SK-N-SH treated with all-trans-retinoic acid at 6 μM for 48 hours (cell line): ENCODE measurements at regions not wholly inside any gene's neighbourhood (a gene's known extent, or its start where the extent isn't known, plus 50 kb on each side); places are given as distances from the start of the nearest gene placed in this dataset.

Experiments
- ISL1 ChIP-seq: fragments of 250-450 bp; sonication (Bioruptor Pico); IDR thresholded peaks from 2 replicates; pipeline ENCODE4 v2.1.2; 2022; ENCODE audit warnings: mild to moderate bottlenecking, moderate library complexity
- RARB ChIP-seq: fragments of 250-450 bp; sonication (Bioruptor Pico); IDR thresholded peaks from 2 replicates; pipeline ENCODE4 v1.8.0; 2021; ENCODE audit warnings: mild to moderate bottlenecking, moderate library complexity
- TCF4 ChIP-seq: fragments of 250-450 bp; sonication (Bioruptor Pico); IDR thresholded peaks from 2 replicates; pipeline ENCODE4 v1.8.0; 2021; ENCODE audit warnings: mild to moderate bottlenecking, moderate library complexity, borderline replicate concordance
- TOX ChIP-seq: fragments of 250-450 bp; sonication (Bioruptor Pico); IDR thresholded peaks from 2 replicates; pipeline ENCODE4 v1.8.0; 2021; ENCODE audit warnings: mild to moderate bottlenecking, moderate library complexity, borderline replicate concordance
- ZC3H10 ChIP-seq: fragments of 250-450 bp; sonication (Bioruptor Pico); IDR thresholded peaks from 2 replicates; pipeline ENCODE4 v1.5.1; 2021; ENCODE audit warnings: mild to moderate bottlenecking, moderate library complexity
- ZFP3 ChIP-seq: fragments of 250-450 bp; sonication (Bioruptor Pico); IDR thresholded peaks from 2 replicates; pipeline ENCODE4 v1.5.0; 2020; ENCODE audit warnings: mild to moderate bottlenecking, moderate library complexity
- ZFP30 ChIP-seq: fragments of 450-650 bp; formaldehyde crosslinking; IDR thresholded peaks from 2 replicates; pipeline ENCODE4 v1.5.0; 2022; ENCODE audit warnings: mild to moderate bottlenecking, moderate library complexity
- ZNF70 ChIP-seq: fragments of 450-650 bp; formaldehyde crosslinking; IDR thresholded peaks from 2 replicates; pipeline ENCODE4 v1.5.0; 2020; ENCODE audit warnings: mild to moderate bottlenecking, moderate library complexity
- TF ChIP-seq, protein P1 (sequence below): fragments of 250-450 bp; sonication (Bioruptor Pico); IDR thresholded peaks from 2 replicates; pipeline ENCODE4 v1.5.1; 2021; ENCODE audit warnings: mild to moderate bottlenecking, moderate library complexity
- TF ChIP-seq, protein P2 (sequence below): fragments of 250-450 bp; sonication (Bioruptor Pico); IDR thresholded peaks from 2 replicates; pipeline ENCODE4 v1.8.0; 2020; ENCODE audit warnings: mild to moderate bottlenecking, moderate library complexity, borderline replicate concordance
- TF ChIP-seq, protein P3 (sequence below): fragments of 250-450 bp; sonication (Bioruptor Pico); IDR thresholded peaks from 2 replicates; pipeline ENCODE4 v1.5.1; 2020; ENCODE audit warnings: low read depth, mild to moderate bottlenecking, moderate library complexity
- TF ChIP-seq, protein P4 (sequence below): fragments of 250-450 bp; sonication (Bioruptor Pico); IDR thresholded peaks from 2 replicates; pipeline ENCODE4 v1.8.0; 2021; ENCODE audit warnings: low read depth, mild to moderate bottlenecking, moderate library complexity, borderline replicate concordance
- TF ChIP-seq, protein P5 (sequence below): fragments of 250-450 bp; sonication (Bioruptor Pico); IDR thresholded peaks from 2 replicates; pipeline ENCODE4 v1.5.0; 2020; ENCODE audit warnings: mild to moderate bottlenecking, moderate library complexity

DNA sequence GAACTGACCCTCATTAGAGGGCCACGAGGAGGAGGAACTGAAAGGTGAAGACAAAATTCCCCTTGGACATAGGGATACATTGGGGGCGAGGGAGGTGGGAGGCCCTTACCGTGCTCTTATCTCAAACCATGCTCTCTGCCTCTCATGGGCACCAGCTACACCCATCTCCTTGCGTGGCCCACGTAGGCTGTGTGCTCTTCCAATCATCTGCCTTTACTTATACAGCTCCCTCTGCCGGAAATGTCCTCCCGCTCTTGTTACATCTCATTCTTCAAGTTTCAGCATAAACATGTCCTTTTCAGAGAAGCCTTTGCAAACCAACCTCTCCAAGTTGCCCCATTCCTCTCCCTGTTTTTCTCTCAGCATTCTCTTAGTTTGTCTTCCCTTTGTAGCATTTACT is 307.8 kb upstream of the PROK2 start:
- TF ChIP-seq, protein P1, sequence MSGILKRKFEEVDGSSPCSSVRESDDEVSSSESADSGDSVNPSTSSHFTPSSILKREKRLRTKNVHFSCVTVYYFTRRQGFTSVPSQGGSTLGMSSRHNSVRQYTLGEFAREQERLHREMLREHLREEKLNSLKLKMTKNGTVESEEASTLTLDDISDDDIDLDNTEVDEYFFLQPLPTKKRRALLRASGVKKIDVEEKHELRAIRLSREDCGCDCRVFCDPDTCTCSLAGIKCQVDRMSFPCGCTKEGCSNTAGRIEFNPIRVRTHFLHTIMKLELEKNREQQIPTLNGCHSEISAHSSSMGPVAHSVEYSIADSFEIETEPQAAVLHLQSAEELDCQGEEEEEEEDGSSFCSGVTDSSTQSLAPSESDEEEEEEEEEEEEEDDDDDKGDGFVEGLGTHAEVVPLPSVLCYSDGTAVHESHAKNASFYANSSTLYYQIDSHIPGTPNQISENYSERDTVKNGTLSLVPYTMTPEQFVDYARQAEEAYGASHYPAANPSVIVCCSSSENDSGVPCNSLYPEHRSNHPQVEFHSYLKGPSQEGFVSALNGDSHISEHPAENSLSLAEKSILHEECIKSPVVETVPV (CRISPR knock-in tag), result no peak
- TF ChIP-seq ZC3H10 (CRISPR knock-in tag) (no peak), ZNF70 (CRISPR knock-in tag) (no peak), RARB (CRISPR knock-in tag) (no peak), TCF4 (CRISPR knock-in tag) (no peak), ZFP3 (CRISPR knock-in tag) (no peak), ISL1 (CRISPR knock-in tag) (no peak), ZFP30 (no peak), TOX (no peak)
- TF ChIP-seq, protein P2, sequence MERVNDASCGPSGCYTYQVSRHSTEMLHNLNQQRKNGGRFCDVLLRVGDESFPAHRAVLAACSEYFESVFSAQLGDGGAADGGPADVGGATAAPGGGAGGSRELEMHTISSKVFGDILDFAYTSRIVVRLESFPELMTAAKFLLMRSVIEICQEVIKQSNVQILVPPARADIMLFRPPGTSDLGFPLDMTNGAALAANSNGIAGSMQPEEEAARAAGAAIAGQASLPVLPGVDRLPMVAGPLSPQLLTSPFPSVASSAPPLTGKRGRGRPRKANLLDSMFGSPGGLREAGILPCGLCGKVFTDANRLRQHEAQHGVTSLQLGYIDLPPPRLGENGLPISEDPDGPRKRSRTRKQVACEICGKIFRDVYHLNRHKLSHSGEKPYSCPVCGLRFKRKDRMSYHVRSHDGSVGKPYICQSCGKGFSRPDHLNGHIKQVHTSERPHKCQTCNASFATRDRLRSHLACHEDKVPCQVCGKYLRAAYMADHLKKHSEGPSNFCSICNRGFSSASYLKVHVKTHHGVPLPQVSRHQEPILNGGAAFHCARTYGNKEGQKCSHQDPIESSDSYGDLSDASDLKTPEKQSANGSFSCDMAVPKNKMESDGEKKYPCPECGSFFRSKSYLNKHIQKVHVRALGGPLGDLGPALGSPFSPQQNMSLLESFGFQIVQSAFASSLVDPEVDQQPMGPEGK, result no peak
- TF ChIP-seq, protein P3, sequence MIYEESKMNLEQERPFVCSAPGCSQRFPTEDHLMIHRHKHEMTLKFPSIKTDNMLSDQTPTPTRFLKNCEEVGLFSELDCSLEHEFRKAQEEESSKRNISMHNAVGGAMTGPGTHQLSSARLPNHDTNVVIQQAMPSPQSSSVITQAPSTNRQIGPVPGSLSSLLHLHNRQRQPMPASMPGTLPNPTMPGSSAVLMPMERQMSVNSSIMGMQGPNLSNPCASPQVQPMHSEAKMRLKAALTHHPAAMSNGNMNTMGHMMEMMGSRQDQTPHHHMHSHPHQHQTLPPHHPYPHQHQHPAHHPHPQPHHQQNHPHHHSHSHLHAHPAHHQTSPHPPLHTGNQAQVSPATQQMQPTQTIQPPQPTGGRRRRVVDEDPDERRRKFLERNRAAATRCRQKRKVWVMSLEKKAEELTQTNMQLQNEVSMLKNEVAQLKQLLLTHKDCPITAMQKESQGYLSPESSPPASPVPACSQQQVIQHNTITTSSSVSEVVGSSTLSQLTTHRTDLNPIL (CRISPR knock-in tag), result no peak
- TF ChIP-seq, protein P4, sequence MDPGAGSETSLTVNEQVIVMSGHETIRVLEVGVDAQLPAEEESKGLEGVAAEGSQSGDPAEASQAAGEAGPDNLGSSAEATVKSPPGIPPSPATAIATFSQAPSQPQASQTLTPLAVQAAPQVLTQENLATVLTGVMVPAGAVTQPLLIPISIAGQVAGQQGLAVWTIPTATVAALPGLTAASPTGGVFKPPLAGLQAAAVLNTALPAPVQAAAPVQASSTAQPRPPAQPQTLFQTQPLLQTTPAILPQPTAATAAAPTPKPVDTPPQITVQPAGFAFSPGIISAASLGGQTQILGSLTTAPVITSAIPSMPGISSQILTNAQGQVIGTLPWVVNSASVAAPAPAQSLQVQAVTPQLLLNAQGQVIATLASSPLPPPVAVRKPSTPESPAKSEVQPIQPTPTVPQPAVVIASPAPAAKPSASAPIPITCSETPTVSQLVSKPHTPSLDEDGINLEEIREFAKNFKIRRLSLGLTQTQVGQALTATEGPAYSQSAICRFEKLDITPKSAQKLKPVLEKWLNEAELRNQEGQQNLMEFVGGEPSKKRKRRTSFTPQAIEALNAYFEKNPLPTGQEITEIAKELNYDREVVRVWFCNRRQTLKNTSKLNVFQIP (CRISPR knock-in tag), result no peak
- TF ChIP-seq, protein P5, sequence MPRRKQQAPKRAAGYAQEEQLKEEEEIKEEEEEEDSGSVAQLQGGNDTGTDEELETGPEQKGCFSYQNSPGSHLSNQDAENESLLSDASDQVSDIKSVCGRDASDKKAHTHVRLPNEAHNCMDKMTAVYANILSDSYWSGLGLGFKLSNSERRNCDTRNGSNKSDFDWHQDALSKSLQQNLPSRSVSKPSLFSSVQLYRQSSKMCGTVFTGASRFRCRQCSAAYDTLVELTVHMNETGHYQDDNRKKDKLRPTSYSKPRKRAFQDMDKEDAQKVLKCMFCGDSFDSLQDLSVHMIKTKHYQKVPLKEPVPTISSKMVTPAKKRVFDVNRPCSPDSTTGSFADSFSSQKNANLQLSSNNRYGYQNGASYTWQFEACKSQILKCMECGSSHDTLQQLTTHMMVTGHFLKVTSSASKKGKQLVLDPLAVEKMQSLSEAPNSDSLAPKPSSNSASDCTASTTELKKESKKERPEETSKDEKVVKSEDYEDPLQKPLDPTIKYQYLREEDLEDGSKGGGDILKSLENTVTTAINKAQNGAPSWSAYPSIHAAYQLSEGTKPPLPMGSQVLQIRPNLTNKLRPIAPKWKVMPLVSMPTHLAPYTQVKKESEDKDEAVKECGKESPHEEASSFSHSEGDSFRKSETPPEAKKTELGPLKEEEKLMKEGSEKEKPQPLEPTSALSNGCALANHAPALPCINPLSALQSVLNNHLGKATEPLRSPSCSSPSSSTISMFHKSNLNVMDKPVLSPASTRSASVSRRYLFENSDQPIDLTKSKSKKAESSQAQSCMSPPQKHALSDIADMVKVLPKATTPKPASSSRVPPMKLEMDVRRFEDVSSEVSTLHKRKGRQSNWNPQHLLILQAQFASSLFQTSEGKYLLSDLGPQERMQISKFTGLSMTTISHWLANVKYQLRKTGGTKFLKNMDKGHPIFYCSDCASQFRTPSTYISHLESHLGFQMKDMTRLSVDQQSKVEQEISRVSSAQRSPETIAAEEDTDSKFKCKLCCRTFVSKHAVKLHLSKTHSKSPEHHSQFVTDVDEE (CRISPR knock-in tag), result no peak
